WTC11 (cell line): ENCODE measurements at regions not wholly inside any gene's neighbourhood (a gene's known extent, or its start where the extent isn't known, plus 50 kb on each side); places are given as distances from the start of the nearest gene placed in this dataset.

Experiments
- ATAC-seq: fragments of 200-7000 bp; cut with Tn5 transposase; 2 replicates; pipeline ENCODE4 v1.10.0; 2021; ENCODE audit warnings: mild to moderate bottlenecking, moderate library complexity
- CTCF ChIA-PET: fragments of 300-600 bp; sonication (Branson Sonifier 250); formaldehyde crosslinking; loops from one replicate; lab custom pipeline; 2021; ENCODE audit warnings: antibody characterized with exemption; lab: Charles Lee
- POLR2A ChIA-PET: fragments of 350-600 bp; sonication (Branson Sonifier 250); formaldehyde crosslinking; loops from one replicate; lab custom pipeline; 2021; ENCODE audit warnings: antibody characterized with exemption; lab: Charles Lee
- DNase-seq: peaks from one replicate; pipeline ENCODE4 v3.0.0; 2021; ENCODE audit warnings: low spot score
- H3K27ac Mint-ChIP-seq: 2 replicates; pipeline ENCODE4 v1.8.0; 2021; ENCODE audit warnings: mixed read lengths
- H3K27me3 Mint-ChIP-seq: 2 replicates; pipeline ENCODE4 v1.8.0; 2021; ENCODE audit warnings: low read depth, mild to moderate bottlenecking, moderate library complexity, mixed read lengths
- H3K36me3 Mint-ChIP-seq: 2 replicates; pipeline ENCODE4 v1.8.0; 2021; ENCODE audit warnings: mixed read lengths
- H3K4me1 Mint-ChIP-seq: 2 replicates; pipeline ENCODE4 v1.8.0; 2022; ENCODE audit warnings: mixed read lengths
- H3K4me3 Mint-ChIP-seq: 2 replicates; pipeline ENCODE4 v1.8.0; 2021; ENCODE audit warnings: mild to moderate bottlenecking, moderate library complexity, mixed read lengths
- H3K9me3 Mint-ChIP-seq: 2 replicates; pipeline ENCODE4 v1.8.0; 2021; ENCODE audit warnings: mixed read lengths
- AR ChIP-seq: fragments of 250-450 bp; sonication (Bioruptor Pico); IDR thresholded peaks from 2 replicates; pipeline ENCODE4 v1.9.0; 2021; ENCODE audit warnings: mild to moderate bottlenecking
- ATF1 ChIP-seq: sonication (generic); formaldehyde crosslinking; IDR thresholded peaks from 2 replicates; pipeline ENCODE4 v1.8.1; 2023; ENCODE audit warnings: mild to moderate bottlenecking, moderate library complexity, missing genetic modification reagents
- CREB1 ChIP-seq: sonication (generic); formaldehyde crosslinking; IDR thresholded peaks from 2 replicates; pipeline ENCODE4 v1.8.0; 2023; ENCODE audit warnings: mild to moderate bottlenecking, missing genetic modification reagents
- CREM ChIP-seq: sonication (generic); formaldehyde crosslinking; IDR thresholded peaks from 2 replicates; pipeline ENCODE4 v1.8.1; 2022; ENCODE audit warnings: mild to moderate bottlenecking, missing genetic modification reagents, moderate library complexity
- EMX1 ChIP-seq: fragments of 250-450 bp; sonication (Bioruptor Pico); IDR thresholded peaks from 2 replicates; pipeline ENCODE4 v1.8.0; 2021; ENCODE audit warnings: mild to moderate bottlenecking
- FOXP1 ChIP-seq: sonication (generic); formaldehyde crosslinking; IDR thresholded peaks from 2 replicates; pipeline ENCODE4 v1.8.0; 2022; ENCODE audit warnings: missing genetic modification reagents, mild to moderate bottlenecking, moderate library complexity, borderline replicate concordance
- HMGA2 ChIP-seq: fragments of 250-450 bp; sonication (Bioruptor Pico); IDR thresholded peaks from 2 replicates; pipeline ENCODE4 v1.4.0; 2021; ENCODE audit warnings: mild to moderate bottlenecking, moderate library complexity
- JUN ChIP-seq: sonication (generic); formaldehyde crosslinking; IDR thresholded peaks from 2 replicates; pipeline ENCODE4 v1.8.0; 2023; ENCODE audit warnings: mild to moderate bottlenecking, missing genetic modification reagents
- KAT7 ChIP-seq: sonication (generic); formaldehyde crosslinking; IDR thresholded peaks from 2 replicates; pipeline ENCODE4 v1.8.1; 2023; ENCODE audit warnings: missing genetic modification reagents, mild to moderate bottlenecking, borderline replicate concordance
- NFATC4 ChIP-seq: fragments of 250-450 bp; sonication (Bioruptor Pico); IDR thresholded peaks from 2 replicates; pipeline ENCODE4 v1.9.0; 2021; ENCODE audit warnings: mild to moderate bottlenecking
- NFE2L1 ChIP-seq: sonication (generic); formaldehyde crosslinking; IDR thresholded peaks from 2 replicates; pipeline ENCODE4 v1.8.1; 2023; ENCODE audit warnings: missing genetic modification reagents
- NR2C2 ChIP-seq: sonication (generic); formaldehyde crosslinking; IDR thresholded peaks from 2 replicates; pipeline ENCODE4 v1.8.0; 2022; ENCODE audit warnings: mild to moderate bottlenecking, missing genetic modification reagents
- NR3C1 ChIP-seq: sonication (generic); formaldehyde crosslinking; conservative IDR thresholded peaks from 2 replicates; pipeline ENCODE4 v1.8.1; 2023; ENCODE audit warnings: low read depth, mild to moderate bottlenecking, missing genetic modification reagents
- PRRX2 ChIP-seq: fragments of 250-450 bp; sonication (Bioruptor Pico); IDR thresholded peaks from 2 replicates; pipeline ENCODE4 v1.8.0; 2021; ENCODE audit warnings: mild to moderate bottlenecking
- RELA ChIP-seq: sonication (generic); formaldehyde crosslinking; IDR thresholded peaks from 2 replicates; pipeline ENCODE4 v1.8.1; 2022; ENCODE audit warnings: missing genetic modification reagents, mild to moderate bottlenecking, borderline replicate concordance
- SMAD4 ChIP-seq: sonication (generic); formaldehyde crosslinking; IDR thresholded peaks from 2 replicates; pipeline ENCODE4 v1.8.0; 2022; ENCODE audit warnings: mild to moderate bottlenecking, missing genetic modification reagents
- SOX15 ChIP-seq: fragments of 250-450 bp; sonication (Bioruptor Pico); IDR thresholded peaks from 2 replicates; pipeline ENCODE4 v1.9.0; 2021; ENCODE audit warnings: mild to moderate bottlenecking
- TEAD4 ChIP-seq: sonication (generic); formaldehyde crosslinking; IDR thresholded peaks from 2 replicates; pipeline ENCODE4 v1.8.0; 2022; ENCODE audit warnings: mild to moderate bottlenecking, missing genetic modification reagents
- ZNF138 ChIP-seq: sonication (generic); formaldehyde crosslinking; conservative IDR thresholded peaks from 2 replicates; pipeline ENCODE4 v1.8.1; 2022; ENCODE audit warnings: mild to moderate bottlenecking, moderate library complexity, missing genetic modification reagents
- ZNF317 ChIP-seq: sonication (generic); formaldehyde crosslinking; IDR thresholded peaks from 2 replicates; pipeline ENCODE4 v1.8.1; 2023; ENCODE audit warnings: low read depth, mild to moderate bottlenecking, moderate library complexity, missing genetic modification reagents, borderline replicate concordance
- ZNF532 ChIP-seq: fragments of 250-450 bp; sonication (Bioruptor Pico); IDR thresholded peaks from 2 replicates; pipeline ENCODE4 v1.9.0; 2021; ENCODE audit warnings: mild to moderate bottlenecking, borderline replicate concordance
- ZSCAN18 ChIP-seq: fragments of 250-450 bp; sonication (Bioruptor Pico); IDR thresholded peaks from 2 replicates; pipeline ENCODE4 v2.1.2; 2022; ENCODE audit warnings: mild to moderate bottlenecking, moderate library complexity
- TF ChIP-seq, protein P1 (sequence below): sonication (generic); formaldehyde crosslinking; IDR thresholded peaks from 2 replicates; pipeline ENCODE4 v1.8.1; 2023; ENCODE audit warnings: mild to moderate bottlenecking, missing genetic modification reagents
- TF ChIP-seq, protein P2 (sequence below): sonication (generic); formaldehyde crosslinking; IDR thresholded peaks from 2 replicates; pipeline ENCODE4 v1.8.1; 2023; ENCODE audit warnings: mild to moderate bottlenecking, missing genetic modification reagents, moderate library complexity
- TF ChIP-seq, protein P3 (sequence below): sonication (generic); formaldehyde crosslinking; IDR thresholded peaks from 2 replicates; pipeline ENCODE4 v1.8.1; 2022; ENCODE audit warnings: mild to moderate bottlenecking, moderate library complexity, missing genetic modification reagents

- no peak for DNase-seq
- CTCF ChIA-PET = no interaction called here
- Mint-ChIP-seq H3K27me3 (peaks cover 3% of the 10 kb centered on the region), H3K9me3 (peaks cover 14% of the 10 kb centered on the region), H3K36me3 (no peaks in the 10 kb centered on the region), H3K27ac (no peak overlapping the region), H3K4me1 (0 out of 2 replicates have a peak, but pooled peaks cover 2% of the 10 kb centered on the region), H3K4me3 (no peak overlapping the region)
- TF ChIP-seq ZSCAN18 (no peak), ZNF532 (CRISPR knock-in tag) (no peak), FOXP1 (CRISPR knock-in tag) (no peak), CREB1 (CRISPR knock-in tag) (no peak), ATF1 (CRISPR knock-in tag) (no peak), JUN (CRISPR knock-in tag) (no peak), ZNF317 (no peak), CREM (CRISPR knock-in tag) (no peak), TEAD4 (CRISPR knock-in tag) (no peak)
- TF ChIP-seq, protein P1, sequence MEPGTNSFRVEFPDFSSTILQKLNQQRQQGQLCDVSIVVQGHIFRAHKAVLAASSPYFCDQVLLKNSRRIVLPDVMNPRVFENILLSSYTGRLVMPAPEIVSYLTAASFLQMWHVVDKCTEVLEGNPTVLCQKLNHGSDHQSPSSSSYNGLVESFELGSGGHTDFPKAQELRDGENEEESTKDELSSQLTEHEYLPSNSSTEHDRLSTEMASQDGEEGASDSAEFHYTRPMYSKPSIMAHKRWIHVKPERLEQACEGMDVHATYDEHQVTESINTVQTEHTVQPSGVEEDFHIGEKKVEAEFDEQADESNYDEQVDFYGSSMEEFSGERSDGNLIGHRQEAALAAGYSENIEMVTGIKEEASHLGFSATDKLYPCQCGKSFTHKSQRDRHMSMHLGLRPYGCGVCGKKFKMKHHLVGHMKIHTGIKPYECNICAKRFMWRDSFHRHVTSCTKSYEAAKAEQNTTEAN (CRISPR knock-in tag) = no peak
- POLR2A ChIA-PET = no interaction called here
- no peak for ATAC-seq
Measured at GRCh38 chr5:108661024-108661423, 86.7 kb upstream of the FER start.

DNA sequence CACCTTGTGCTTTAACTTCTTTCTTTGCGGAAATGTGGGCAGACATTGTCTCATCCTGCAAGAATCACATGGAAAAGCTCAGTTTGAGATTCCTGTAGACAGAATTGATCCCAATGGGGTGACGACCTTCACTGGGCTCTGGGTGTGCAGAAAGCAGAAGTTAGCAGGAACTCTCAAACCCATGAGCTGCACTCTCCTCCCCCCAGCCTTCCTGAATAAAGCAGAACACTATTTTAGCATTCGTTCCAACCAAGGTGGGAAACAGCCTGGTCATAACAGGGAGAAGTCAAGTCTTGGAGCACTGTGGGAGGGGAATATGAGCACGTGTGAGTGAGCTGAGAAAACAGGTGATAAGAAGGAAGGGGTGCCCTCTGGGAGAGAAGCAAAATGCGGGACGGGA lies 87.4 kb upstream of the FER start:
- 0 out of 2 replicates have a peak, but pooled peaks cover 5% of the 10 kb centered on the region for H3K4me1 Mint-ChIP-seq
- H3K9me3 Mint-ChIP-seq = peaks cover 12% of the 10 kb centered on the region
- no peak for DNase-seq
- no peaks in the 10 kb centered on the region for H3K36me3 Mint-ChIP-seq
- ChIA-PET POLR2A (no interaction called here), CTCF (no interaction called here)
- H3K27ac Mint-ChIP-seq = no peak overlapping the region
- no peak overlapping the region for H3K4me3 Mint-ChIP-seq
- H3K27me3 Mint-ChIP-seq = peaks cover 3% of the 10 kb centered on the region
- no peak for ATAC-seq
- TF ChIP-seq NFE2L1 (CRISPR knock-in tag) (no peak), EMX1 (no peak), SMAD4 (no peak), NFATC4 (no peak), ZNF138 (no peak), NR3C1 (CRISPR knock-in tag) (no peak), HMGA2 (CRISPR knock-in tag) (no peak), KAT7 (no peak), RELA (CRISPR knock-in tag) (no peak), SOX15 (CRISPR knock-in tag) (no peak), FOXP1 (CRISPR knock-in tag) (no peak), NR2C2 (no peak), CREM (CRISPR knock-in tag) (no peak), PRRX2 (no peak), AR (CRISPR knock-in tag) (no peak)
- TF ChIP-seq, protein P2, sequence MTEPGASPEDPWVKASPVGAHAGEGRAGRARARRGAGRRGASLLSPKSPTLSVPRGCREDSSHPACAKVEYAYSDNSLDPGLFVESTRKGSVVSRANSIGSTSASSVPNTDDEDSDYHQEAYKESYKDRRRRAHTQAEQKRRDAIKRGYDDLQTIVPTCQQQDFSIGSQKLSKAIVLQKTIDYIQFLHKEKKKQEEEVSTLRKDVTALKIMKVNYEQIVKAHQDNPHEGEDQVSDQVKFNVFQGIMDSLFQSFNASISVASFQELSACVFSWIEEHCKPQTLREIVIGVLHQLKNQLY = no peak
- TF ChIP-seq, protein P1 (CRISPR knock-in tag) = no peak
- TF ChIP-seq, protein P3, sequence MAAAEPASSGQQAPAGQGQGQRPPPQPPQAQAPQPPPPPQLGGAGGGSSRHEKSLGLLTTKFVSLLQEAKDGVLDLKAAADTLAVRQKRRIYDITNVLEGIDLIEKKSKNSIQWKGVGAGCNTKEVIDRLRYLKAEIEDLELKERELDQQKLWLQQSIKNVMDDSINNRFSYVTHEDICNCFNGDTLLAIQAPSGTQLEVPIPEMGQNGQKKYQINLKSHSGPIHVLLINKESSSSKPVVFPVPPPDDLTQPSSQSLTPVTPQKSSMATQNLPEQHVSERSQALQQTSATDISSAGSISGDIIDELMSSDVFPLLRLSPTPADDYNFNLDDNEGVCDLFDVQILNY (CRISPR knock-in tag) = no peak
